Body of pancreas (tissue), 4 donors: ENCODE measurements at regions not wholly inside any gene's neighbourhood (a gene's known extent, or its start where the extent isn't known, plus 50 kb on each side); places are given as distances from the start of the nearest gene placed in this dataset.

Experiments
- POLR2A ChIP-seq, 3 donors: fragments of 450-650 bp; IDR thresholded peaks; one replicate each; pipeline ENCODE4 v1.6.1; 2016; ENCODE audit warnings: antibody characterized with exemption in 3 of 3, mild to moderate bottlenecking in 2 of 3
- TF ChIP-seq, protein P1 (sequence below), 7 experiments: fragments of 450-650 bp in 4 of 7; fragments of 200-600 bp in 3 of 7; sonication (generic) in 3 of 7; IDR thresholded peaks; one replicate each; pipeline ENCODE4 v1.5.1; 2016 to 2019; ENCODE audit warnings: antibody characterized with exemption in 7 of 7

DNA sequence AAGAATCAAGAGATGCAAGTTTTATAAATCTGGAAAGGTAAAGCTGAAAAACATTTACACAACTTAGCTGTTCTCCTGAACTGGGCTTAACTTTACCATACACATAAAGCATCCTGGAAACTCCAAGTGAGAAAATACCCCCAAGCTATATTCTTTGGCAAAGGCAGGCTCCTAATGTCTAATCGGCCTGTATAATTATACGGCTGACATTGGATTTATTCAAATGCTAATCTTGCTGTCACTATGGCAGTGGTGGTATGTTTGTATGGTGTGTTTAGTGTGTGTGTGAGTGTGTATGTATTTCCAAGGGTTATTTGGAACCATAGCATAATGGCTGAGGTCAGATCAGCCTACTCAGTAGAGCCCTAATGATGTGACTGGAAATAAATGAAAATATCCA, 1031.8 kb upstream of the ZEB2 start:
- TF ChIP-seq, protein P1, sequence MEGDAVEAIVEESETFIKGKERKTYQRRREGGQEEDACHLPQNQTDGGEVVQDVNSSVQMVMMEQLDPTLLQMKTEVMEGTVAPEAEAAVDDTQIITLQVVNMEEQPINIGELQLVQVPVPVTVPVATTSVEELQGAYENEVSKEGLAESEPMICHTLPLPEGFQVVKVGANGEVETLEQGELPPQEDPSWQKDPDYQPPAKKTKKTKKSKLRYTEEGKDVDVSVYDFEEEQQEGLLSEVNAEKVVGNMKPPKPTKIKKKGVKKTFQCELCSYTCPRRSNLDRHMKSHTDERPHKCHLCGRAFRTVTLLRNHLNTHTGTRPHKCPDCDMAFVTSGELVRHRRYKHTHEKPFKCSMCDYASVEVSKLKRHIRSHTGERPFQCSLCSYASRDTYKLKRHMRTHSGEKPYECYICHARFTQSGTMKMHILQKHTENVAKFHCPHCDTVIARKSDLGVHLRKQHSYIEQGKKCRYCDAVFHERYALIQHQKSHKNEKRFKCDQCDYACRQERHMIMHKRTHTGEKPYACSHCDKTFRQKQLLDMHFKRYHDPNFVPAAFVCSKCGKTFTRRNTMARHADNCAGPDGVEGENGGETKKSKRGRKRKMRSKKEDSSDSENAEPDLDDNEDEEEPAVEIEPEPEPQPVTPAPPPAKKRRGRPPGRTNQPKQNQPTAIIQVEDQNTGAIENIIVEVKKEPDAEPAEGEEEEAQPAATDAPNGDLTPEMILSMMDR (IDR thresholded peaks at IDR 0.05), result no peak
- TF ChIP-seq POLR2A (IDR thresholded peaks at IDR 0.05), result no peak
